Testis (tissue), 2 donors: ENCODE measurements at regions not wholly inside any gene's neighbourhood (a gene's known extent, or its start where the extent isn't known, plus 50 kb on each side); places are given as distances from the start of the nearest gene placed in this dataset.

Source experiments
- CTCF ChIP-seq, 3 experiments: fragments of 450-650 bp in 2 of 3; fragments of 200-600 bp in 1 of 3; sonication (generic) in 1 of 3; IDR thresholded peaks; one replicate each; pipeline ENCODE4 v1.5.1; 2016 to 2019; ENCODE audit warnings: antibody characterized with exemption in 3 of 3, mild to moderate bottlenecking in 2 of 3, moderate library complexity in 1 of 3
- POLR2A ChIP-seq: fragments of 450-650 bp; IDR thresholded peaks from one replicate; pipeline ENCODE4 v1.6.1; 2017; ENCODE audit warnings: antibody characterized with exemption, mild to moderate bottlenecking, moderate library complexity

DNA sequence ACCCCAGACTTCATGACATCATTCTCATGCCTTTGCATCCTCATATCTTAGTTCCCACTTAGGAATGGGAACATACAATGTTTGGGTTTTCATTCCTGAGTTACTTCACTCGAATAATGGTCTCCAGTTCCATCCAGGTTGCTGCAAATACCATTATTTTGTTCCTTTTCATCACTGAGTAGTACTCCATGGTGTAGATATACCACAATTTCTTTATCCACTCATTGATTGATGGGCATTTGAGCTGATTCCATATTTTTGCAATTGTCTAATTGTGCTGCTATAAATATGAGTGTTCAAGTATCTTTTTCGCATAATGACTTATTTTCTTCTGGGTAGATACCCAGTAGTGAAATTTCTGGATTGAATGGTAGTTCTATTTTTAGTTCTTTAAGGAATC is 1026.8 kb downstream of the STPG2 start:
- TF ChIP-seq CTCF (IDR thresholded peaks at IDR 0.05) (no peak), POLR2A (no peak)
